SK-N-SH treated with all-trans-retinoic acid at 6 μM for 48 hours (cell line): ENCODE measurements at regions not wholly inside any gene's neighbourhood (a gene's known extent, or its start where the extent isn't known, plus 50 kb on each side); places are given as distances from the start of the nearest gene placed in this dataset.
A peak's percentile ranks its signal among the peaks of the same experiment; 100 is the strongest.

Experiments used
- ATAC-seq: fragments of 200-7000 bp; cut with Tn5 transposase; 3 replicates; pipeline ENCODE4 v1.9.1; 2020; ENCODE audit warnings: mild to moderate bottlenecking, moderate library complexity
- ARNTL ChIP-seq: fragments of 450-650 bp; formaldehyde crosslinking; IDR thresholded peaks from 2 replicates; pipeline ENCODE4 v1.5.0; 2020; ENCODE audit warnings: low read depth, mild to moderate bottlenecking, moderate library complexity, borderline replicate concordance
- BACH2 ChIP-seq: fragments of 250-450 bp; sonication (Bioruptor Pico); IDR thresholded peaks from 2 replicates; pipeline ENCODE4 v1.9.0; 2021; ENCODE audit warnings: mild to moderate bottlenecking, borderline replicate concordance
- CREB5 ChIP-seq: fragments of 250-450 bp; sonication (Bioruptor Pico); IDR thresholded peaks from 2 replicates; pipeline ENCODE4 v1.5.1; 2020; ENCODE audit warnings: low read depth, mild to moderate bottlenecking, moderate library complexity
- CSDC2 ChIP-seq: fragments of 250-450 bp; sonication (Bioruptor Pico); IDR thresholded peaks from 2 replicates; pipeline ENCODE4 v1.5.0; 2020; ENCODE audit warnings: mild to moderate bottlenecking, moderate library complexity
- CSRNP3 ChIP-seq: fragments of 250-450 bp; sonication (Bioruptor Pico); IDR thresholded peaks from 2 replicates; pipeline ENCODE4 v1.5.1; 2021; ENCODE audit warnings: mild to moderate bottlenecking, moderate library complexity
- GLIS3 ChIP-seq: fragments of 250-450 bp; sonication (Bioruptor Pico); IDR thresholded peaks from 2 replicates; pipeline ENCODE4 v1.5.0; 2020; ENCODE audit warnings: mild to moderate bottlenecking, moderate library complexity
- ISL1 ChIP-seq: fragments of 250-450 bp; sonication (Bioruptor Pico); IDR thresholded peaks from 2 replicates; pipeline ENCODE4 v2.1.2; 2022; ENCODE audit warnings: mild to moderate bottlenecking, moderate library complexity
- OSR1 ChIP-seq: fragments of 250-450 bp; sonication (Bioruptor Pico); IDR thresholded peaks from 2 replicates; pipeline ENCODE4 v1.8.0; 2022; ENCODE audit warnings: moderate library complexity, mild to moderate bottlenecking, inconsistent platforms
- PATZ1 ChIP-seq: fragments of 250-450 bp; sonication (Bioruptor Pico); IDR thresholded peaks from 2 replicates; pipeline ENCODE4 v1.8.0; 2020; ENCODE audit warnings: mild to moderate bottlenecking, moderate library complexity, borderline replicate concordance
- POU6F1 ChIP-seq: fragments of 250-450 bp; sonication (Bioruptor Pico); IDR thresholded peaks from 2 replicates; pipeline ENCODE4 v1.8.0; 2021; ENCODE audit warnings: low read depth, mild to moderate bottlenecking, moderate library complexity, borderline replicate concordance
- RARB ChIP-seq: fragments of 250-450 bp; sonication (Bioruptor Pico); IDR thresholded peaks from 2 replicates; pipeline ENCODE4 v1.8.0; 2021; ENCODE audit warnings: mild to moderate bottlenecking, moderate library complexity
- SNAI2 ChIP-seq: fragments of 250-450 bp; sonication (Bioruptor Pico); IDR thresholded peaks from 2 replicates; pipeline ENCODE4 v1.5.0; 2020; ENCODE audit warnings: mild to moderate bottlenecking, moderate library complexity
- TOX ChIP-seq: fragments of 250-450 bp; sonication (Bioruptor Pico); IDR thresholded peaks from 2 replicates; pipeline ENCODE4 v1.8.0; 2021; ENCODE audit warnings: mild to moderate bottlenecking, moderate library complexity, borderline replicate concordance
- TSHZ2 ChIP-seq: fragments of 250-450 bp; sonication (Bioruptor Pico); IDR thresholded peaks from 2 replicates; pipeline ENCODE4 v1.5.0; 2020; ENCODE audit warnings: mild to moderate bottlenecking, moderate library complexity
- ZC3H10 ChIP-seq: fragments of 250-450 bp; sonication (Bioruptor Pico); IDR thresholded peaks from 2 replicates; pipeline ENCODE4 v1.5.1; 2021; ENCODE audit warnings: mild to moderate bottlenecking, moderate library complexity
- ZFP3 ChIP-seq: fragments of 250-450 bp; sonication (Bioruptor Pico); IDR thresholded peaks from 2 replicates; pipeline ENCODE4 v1.5.0; 2020; ENCODE audit warnings: mild to moderate bottlenecking, moderate library complexity
- ZNF565 ChIP-seq: fragments of 450-650 bp; formaldehyde crosslinking; conservative IDR thresholded peaks from 2 replicates; pipeline ENCODE4 v1.5.0; 2020; ENCODE audit warnings: low read depth, mild to moderate bottlenecking, moderate library complexity
- ZNF70 ChIP-seq: fragments of 450-650 bp; formaldehyde crosslinking; IDR thresholded peaks from 2 replicates; pipeline ENCODE4 v1.5.0; 2020; ENCODE audit warnings: mild to moderate bottlenecking, moderate library complexity
- ZNF8 ChIP-seq: fragments of 450-650 bp; formaldehyde crosslinking; IDR thresholded peaks from 2 replicates; pipeline ENCODE4 v1.5.0; 2020; ENCODE audit warnings: mild to moderate bottlenecking, moderate library complexity

GRCh38 chr1:235918032-235918431 lies 51.3 kb upstream of the LYST start:
- ATAC-seq = peak; percentile 50
- no peak for TF ChIP-seq ZC3H10 (CRISPR knock-in tag)
- no peak for TF ChIP-seq RARB (CRISPR knock-in tag)
- TF ChIP-seq SNAI2 (CRISPR knock-in tag) = no peak
- TF ChIP-seq ZNF565 (CRISPR knock-in tag) = no peak
- no peak for TF ChIP-seq GLIS3 (CRISPR knock-in tag)
- TF ChIP-seq ZNF70 (CRISPR knock-in tag) = no peak
- no peak; the same call in 1 of the 2 replicates for TF ChIP-seq TSHZ2
- no peak for TF ChIP-seq CSDC2 (CRISPR knock-in tag)
- TF ChIP-seq TOX (CRISPR knock-in tag) = no peak
- TF ChIP-seq POU6F1 (CRISPR knock-in tag) = no peak
- no peak for TF ChIP-seq ZNF8
- no peak for TF ChIP-seq ISL1 (CRISPR knock-in tag)

GRCh38 chr1:235917267-235917811 lies 50.6 kb upstream of the LYST start:
- ATAC-seq = peak; percentile 89
- TF ChIP-seq OSR1 (peak; percentile 80; the same call in 1 of the 2 replicates), CSRNP3 (CRISPR knock-in tag) (0 out of 2 replicates have a peak, but pooled peaks have one; percentile 32), ZFP3 (CRISPR knock-in tag) (peak; percentile 66; the same call in 1 of the 2 replicates), BACH2 (no peak), GLIS3 (CRISPR knock-in tag) (no peak), ARNTL (CRISPR knock-in tag) (no peak), TOX (CRISPR knock-in tag) (peak; percentile 77; the same call in 1 of the 2 replicates), ZC3H10 (CRISPR knock-in tag) (peak; percentile 81; the same call in 1 of the 2 replicates), RARB (CRISPR knock-in tag) (0 out of 2 replicates have a peak, but pooled peaks have one; percentile 51), CREB5 (no peak), PATZ1 (CRISPR knock-in tag) (peak; percentile 70; the same call in 1 of the 2 replicates)
- TF ChIP-seq, all 23 proteins: peak for 7
